CD1c-positive myeloid dendritic cell (primary cell): ENCODE measurements at regions not wholly inside any gene's neighbourhood (a gene's known extent, or its start where the extent isn't known, plus 50 kb on each side); places are given as distances from the start of the nearest gene placed in this dataset.

Experiments
- DNase-seq: peaks from one replicate; pipeline ENCODE4 v3.0.0-alpha.2; 2016; ENCODE audit errors: extremely low spot score

DNA sequence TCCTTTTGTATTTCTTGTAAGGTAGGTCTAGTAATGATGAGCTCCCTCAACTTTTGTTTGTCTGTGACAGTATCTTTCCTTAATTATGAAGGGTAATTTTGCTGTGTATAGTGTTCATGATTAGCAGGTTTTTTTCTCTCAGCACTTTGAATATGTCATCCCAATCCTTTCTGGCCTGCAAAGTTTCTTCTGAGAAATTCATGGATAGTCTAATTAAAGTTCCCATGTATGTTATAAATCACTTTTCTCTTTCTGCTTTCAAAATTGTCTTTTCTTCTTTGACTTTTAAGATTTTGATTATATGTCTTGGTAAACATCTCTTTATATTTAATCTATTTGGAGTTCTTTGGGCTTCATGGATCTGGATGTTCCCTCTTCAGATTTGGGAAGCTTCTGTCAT is 54.3 kb upstream of the ZKSCAN2 start:
- no peak for DNase-seq

DNA sequence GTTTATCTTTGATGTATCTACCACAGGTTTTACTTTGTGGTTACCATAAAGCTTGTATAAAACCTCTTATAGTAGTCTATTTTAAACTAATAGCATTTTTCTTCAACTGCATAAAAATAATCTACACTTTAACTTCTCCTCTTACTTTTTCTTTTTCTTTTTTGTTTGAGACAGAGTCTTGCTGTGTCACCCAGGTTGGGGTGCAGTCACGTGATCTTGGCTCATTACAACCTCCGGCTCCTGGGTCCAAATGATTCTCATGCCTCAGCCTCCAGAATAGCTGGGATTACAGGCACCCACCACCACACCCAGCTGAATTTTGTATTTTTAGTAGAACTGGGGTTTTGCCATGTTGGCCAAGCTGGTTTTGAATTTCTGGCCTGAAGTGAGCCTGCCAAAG is 53.4 kb upstream of the ZKSCAN2 start:
- no peak for DNase-seq
